ENCODE measurements at regions not wholly inside any gene's neighbourhood (a gene's known extent, or its start where the extent isn't known, plus 50 kb on each side); places are given as distances from the start of the nearest gene placed in this dataset.

- TF ChIP-seq, protein P1, sequence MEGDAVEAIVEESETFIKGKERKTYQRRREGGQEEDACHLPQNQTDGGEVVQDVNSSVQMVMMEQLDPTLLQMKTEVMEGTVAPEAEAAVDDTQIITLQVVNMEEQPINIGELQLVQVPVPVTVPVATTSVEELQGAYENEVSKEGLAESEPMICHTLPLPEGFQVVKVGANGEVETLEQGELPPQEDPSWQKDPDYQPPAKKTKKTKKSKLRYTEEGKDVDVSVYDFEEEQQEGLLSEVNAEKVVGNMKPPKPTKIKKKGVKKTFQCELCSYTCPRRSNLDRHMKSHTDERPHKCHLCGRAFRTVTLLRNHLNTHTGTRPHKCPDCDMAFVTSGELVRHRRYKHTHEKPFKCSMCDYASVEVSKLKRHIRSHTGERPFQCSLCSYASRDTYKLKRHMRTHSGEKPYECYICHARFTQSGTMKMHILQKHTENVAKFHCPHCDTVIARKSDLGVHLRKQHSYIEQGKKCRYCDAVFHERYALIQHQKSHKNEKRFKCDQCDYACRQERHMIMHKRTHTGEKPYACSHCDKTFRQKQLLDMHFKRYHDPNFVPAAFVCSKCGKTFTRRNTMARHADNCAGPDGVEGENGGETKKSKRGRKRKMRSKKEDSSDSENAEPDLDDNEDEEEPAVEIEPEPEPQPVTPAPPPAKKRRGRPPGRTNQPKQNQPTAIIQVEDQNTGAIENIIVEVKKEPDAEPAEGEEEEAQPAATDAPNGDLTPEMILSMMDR (IDR thresholded peaks at IDR 0.05; ENCODE audit: extremely low read depth in 1 of 2, insufficient read depth in 1 of 2, low read depth in 1 of 2, low read length in 2 of 2): no peak
- no peak for TF ChIP-seq EZH2 (IDR thresholded peaks at IDR 0.05; ENCODE audit: borderline replicate concordance, low read depth, low read length, severe bottlenecking)
- no peak for TF ChIP-seq POLR2AphosphoS5 (IDR thresholded peaks at IDR 0.05; ENCODE audit: insufficient read depth, low read depth, low read length)
- no peak for TF ChIP-seq POLR2A (IDR thresholded peaks at IDR 0.05; ENCODE audit: low read depth, low read length)
- TF ChIP-seq MAX (IDR thresholded peaks at IDR 0.05; ENCODE audit: insufficient read depth, insufficient read length): no peak
- TF ChIP-seq MYC (IDR thresholded peaks at IDR 0.05; ENCODE audit: low read depth, low read length): no peak
- no peak for TF ChIP-seq JUN (IDR thresholded peaks at IDR 0.05; ENCODE audit: borderline replicate concordance, insufficient read depth, insufficient read length, low read depth)
- TF ChIP-seq FOS (IDR thresholded peaks at IDR 0.05; ENCODE audit: borderline replicate concordance, insufficient read depth, low read length): no peak
- no peak for TF ChIP-seq GATA2 (IDR thresholded peaks at IDR 0.05; ENCODE audit: insufficient read depth, insufficient read length, low read depth, low read length)
Observed at GRCh38 chr17:33442320-33442719, 149.2 kb upstream of the ASIC2 start.

Measured in endothelial cell of umbilical vein (primary cell).